Stomach smooth muscle (tissue), 2 donors: ENCODE measurements at regions not wholly inside any gene's neighbourhood (a gene's known extent, or its start where the extent isn't known, plus 50 kb on each side); places are given as distances from the start of the nearest gene placed in this dataset.

Experiments used
- H3K27ac ChIP-seq: one replicate; pipeline ENCODE4 v1.7.0; 2013; ENCODE audit warnings: mild to moderate bottlenecking, low read length, inconsistent platforms
- H3K27me3 ChIP-seq, 2 donors: one replicate each; pipeline ENCODE4 v1.7.0; 2013; ENCODE audit warnings: low read length in 2 of 2; ENCODE audit not compliant: insufficient read depth in 2 of 2, control insufficient read depth in 1 of 2
- H3K36me3 ChIP-seq, 2 donors: one replicate each; pipeline ENCODE4 v1.7.0; 2013; ENCODE audit warnings: low read length in 2 of 2; ENCODE audit not compliant: control insufficient read depth in 2 of 2, insufficient read depth in 2 of 2
- H3K4me1 ChIP-seq: one replicate; pipeline ENCODE4 v1.7.0; 2013; ENCODE audit warnings: low read length; ENCODE audit not compliant: control insufficient read depth, insufficient read depth
- H3K4me3 ChIP-seq, 2 donors: one replicate each; pipeline ENCODE4 v1.7.0; 2013; ENCODE audit warnings: low read length in 2 of 2
- H3K9ac ChIP-seq, 2 donors: one replicate each; pipeline ENCODE4 v1.7.0; 2013; ENCODE audit warnings: low read length in 2 of 2, mild to moderate bottlenecking in 1 of 2
- H3K9me3 ChIP-seq, 2 donors: one replicate each; pipeline ENCODE4 v1.7.0; 2013; ENCODE audit warnings: low read length in 2 of 2; ENCODE audit not compliant: control insufficient read depth in 2 of 2
- donor health status: healthy.
- donor health status: Pancreatic carcinoma.

DNA sequence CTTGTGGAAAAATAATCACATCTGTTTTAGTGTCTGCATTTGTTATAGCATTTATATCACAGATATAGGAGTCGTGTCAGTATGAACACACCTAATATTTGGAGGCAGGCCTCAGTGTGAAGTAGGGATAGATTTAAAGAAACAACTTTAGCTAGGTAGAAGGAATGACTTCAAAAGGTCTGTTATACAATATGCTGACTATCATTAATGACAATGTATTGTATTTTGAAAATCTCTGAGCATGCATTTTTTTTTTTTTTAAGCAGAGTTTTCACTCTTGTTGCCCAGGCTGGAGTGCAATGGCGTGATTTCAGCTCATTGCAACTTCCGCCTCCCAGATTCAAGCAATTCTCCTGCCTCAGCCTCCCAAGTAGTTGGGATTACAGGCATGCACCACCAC lies 248.3 kb downstream of the EN1 start:
- Histone ChIP-seq H3K9ac (no peak overlapping the region), H3K9me3 (peaks cover 0 to 6% of the 10 kb centered on the region in 2 donors), H3K27ac (no peak overlapping the region), H3K4me1 (no peaks in the 10 kb centered on the region), H3K36me3 (no peaks in the 10 kb centered on the region), H3K4me3 (no peak overlapping the region), H3K27me3 (no peaks in the 10 kb centered on the region)

DNA sequence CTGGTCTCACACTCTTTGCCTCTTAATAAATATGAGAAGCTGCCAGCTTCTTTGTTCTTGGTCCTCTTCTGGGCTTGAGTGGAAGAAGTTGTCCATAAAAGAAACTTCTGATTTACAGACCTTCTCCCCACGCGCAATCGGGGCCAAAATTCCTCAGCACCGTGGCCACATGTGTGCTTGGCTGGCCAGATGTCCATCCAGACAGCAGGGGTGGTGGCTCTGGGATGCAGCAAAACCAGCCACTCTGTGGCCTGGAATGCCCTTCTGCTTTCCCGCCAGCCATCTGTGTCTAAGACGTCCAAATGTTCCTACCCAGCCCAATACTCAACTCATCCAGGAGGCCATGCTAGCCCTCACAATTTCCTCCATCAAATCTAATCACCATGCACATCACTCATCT lies 250.8 kb downstream of the EN1 start:
- H3K36me3 ChIP-seq = no peaks in the 10 kb centered on the region

DNA sequence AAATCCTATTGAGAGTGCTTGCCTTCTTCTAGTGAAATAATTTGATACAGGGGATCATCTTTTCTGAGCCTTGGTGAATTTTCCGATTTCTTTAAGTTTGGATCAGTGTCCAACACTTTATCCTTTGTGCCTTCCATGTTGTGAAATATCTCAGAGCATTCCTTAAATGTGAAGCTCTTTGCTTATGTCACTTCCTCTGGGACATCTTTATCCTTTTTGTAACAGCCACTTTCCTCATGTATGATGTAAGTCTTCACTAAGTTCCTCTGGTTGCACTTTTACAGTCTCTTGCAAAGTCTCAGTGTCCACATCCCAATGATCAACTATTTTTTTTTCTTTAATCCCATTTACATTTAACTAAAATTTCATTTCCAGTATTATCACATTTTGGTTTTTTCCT lies 254.2 kb downstream of the EN1 start:
- no peak overlapping the region for H3K27ac ChIP-seq
- H3K9me3 ChIP-seq = peaks cover 0 to 3% of the 10 kb centered on the region in 2 donors
- no peak overlapping the region for H3K4me3 ChIP-seq
- H3K36me3 ChIP-seq = no peaks in the 10 kb centered on the region
- H3K4me1 ChIP-seq = no peaks in the 10 kb centered on the region
- H3K27me3 ChIP-seq = peaks cover 0 to 3% of the 10 kb centered on the region in 2 donors
- no peak overlapping the region for H3K9ac ChIP-seq

More for the DNA sequence above, 250.8 kb downstream of the EN1 start:
- Histone ChIP-seq H3K9me3 (peaks cover 0 to 6% of the 10 kb centered on the region in 2 donors), H3K27ac (no peak overlapping the region), H3K9ac (no peak overlapping the region), H3K4me1 (no peaks in the 10 kb centered on the region), H3K27me3 (no peaks in the 10 kb centered on the region), H3K4me3 (no peak overlapping the region)

DNA sequence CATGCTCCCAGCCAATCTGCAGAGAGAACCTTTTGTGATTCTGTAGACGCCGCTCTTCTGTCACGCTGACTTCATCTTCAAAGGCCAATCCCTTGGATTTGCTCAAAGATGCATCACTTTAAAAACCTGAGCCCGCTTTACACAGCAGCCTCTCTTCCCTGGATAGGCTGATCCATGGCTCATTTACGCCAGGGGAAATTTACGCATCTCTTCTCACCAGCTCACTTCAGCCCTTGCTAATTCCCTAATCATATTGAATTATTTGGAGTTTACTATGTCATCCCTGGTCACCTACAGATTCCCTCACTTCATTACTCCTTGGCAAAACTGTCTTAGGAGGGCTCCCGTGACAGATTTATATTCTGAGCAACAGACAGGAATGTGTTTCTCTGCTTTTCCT lies 256.2 kb downstream of the EN1 start:
- H3K9ac ChIP-seq = no peak overlapping the region
- H3K27ac ChIP-seq = no peak overlapping the region
- H3K4me1 ChIP-seq = no peaks in the 10 kb centered on the region
- no peaks in the 10 kb centered on the region for H3K36me3 ChIP-seq
- H3K27me3 ChIP-seq = peaks cover 0 to 3% of the 10 kb centered on the region in 2 donors
- no peaks in the 10 kb centered on the region for H3K9me3 ChIP-seq
- no peak overlapping the region for H3K4me3 ChIP-seq

DNA sequence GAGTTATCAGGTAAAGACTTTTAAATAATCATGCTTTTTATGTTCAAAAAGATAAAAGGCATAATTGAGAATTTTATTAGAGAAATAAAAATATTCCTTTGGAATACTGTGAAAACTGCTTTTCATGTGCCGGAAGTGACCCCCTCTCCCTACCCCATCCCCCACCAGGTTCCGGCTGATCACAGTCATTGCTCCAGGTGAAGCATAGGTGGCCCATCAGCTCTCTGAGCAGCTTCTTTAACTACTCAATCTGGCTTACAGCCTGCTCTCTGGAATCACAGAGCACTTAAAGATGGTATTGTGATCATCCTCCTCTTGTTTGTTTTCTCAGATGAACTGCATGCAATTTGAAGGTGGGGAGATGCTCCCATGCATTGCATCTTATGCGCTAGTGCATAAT lies 257.7 kb downstream of the EN1 start:
- peaks cover 0 to 3% of the 10 kb centered on the region in 2 donors for H3K27me3 ChIP-seq
- H3K9ac ChIP-seq = no peak overlapping the region
- H3K27ac ChIP-seq = no peak overlapping the region
- H3K4me3 ChIP-seq = no peak overlapping the region
- no peaks in the 10 kb centered on the region for H3K9me3 ChIP-seq
- H3K36me3 ChIP-seq = no peaks in the 10 kb centered on the region
- no peaks in the 10 kb centered on the region for H3K4me1 ChIP-seq

DNA sequence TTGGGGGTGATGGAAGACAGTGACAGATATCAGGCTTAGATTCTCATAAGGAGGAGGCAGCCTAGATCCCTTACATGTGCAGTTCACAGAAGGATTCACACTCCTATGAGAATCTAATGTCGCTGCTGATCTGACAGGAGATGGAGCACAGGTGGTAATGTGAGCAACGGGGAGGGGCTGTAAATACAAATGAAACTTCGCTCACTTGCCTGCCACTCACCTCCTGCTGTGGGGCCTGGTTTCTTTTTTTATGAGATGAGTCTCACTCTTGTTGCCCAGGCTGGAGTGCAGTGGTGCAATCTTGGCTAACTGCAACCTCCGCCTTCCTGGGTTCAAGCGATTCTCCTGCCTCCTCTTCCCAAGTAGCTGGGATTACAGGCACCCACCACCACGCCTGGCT lies 258.6 kb downstream of the EN1 start:
- peaks cover 0 to 3% of the 10 kb centered on the region in 2 donors for H3K27me3 ChIP-seq

DNA sequence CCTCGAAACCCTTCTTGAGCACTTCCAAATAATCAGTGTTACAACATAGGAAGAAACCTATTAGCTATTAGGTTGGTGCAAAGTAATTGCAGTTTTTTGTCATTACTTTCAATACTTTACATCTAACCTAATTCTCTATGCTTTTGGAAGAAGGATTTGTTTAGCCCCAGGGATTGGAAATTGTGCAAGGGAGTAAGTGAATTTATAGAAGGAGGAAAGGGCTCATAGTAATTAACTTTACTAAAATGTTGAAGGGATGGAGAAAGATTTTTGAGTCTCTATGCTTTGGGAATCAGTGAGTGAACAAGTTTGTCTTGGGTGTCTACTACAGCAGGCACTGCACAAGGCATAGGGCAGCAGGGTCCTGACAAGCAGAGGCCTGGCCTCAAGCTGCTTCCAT lies 261.1 kb downstream of the EN1 start:
- Histone ChIP-seq H3K4me3 (no peak overlapping the region), H3K27me3 (peaks cover 0 to 9% of the 10 kb centered on the region in 2 donors), H3K9ac (no peak overlapping the region), H3K36me3 (no peaks in the 10 kb centered on the region), H3K27ac (no peak overlapping the region), H3K9me3 (no peaks in the 10 kb centered on the region), H3K4me1 (no peaks in the 10 kb centered on the region)

More for the DNA sequence above, 258.6 kb downstream of the EN1 start:
- no peaks in the 10 kb centered on the region for H3K36me3 ChIP-seq
- H3K27ac ChIP-seq = no peak overlapping the region
- no peaks in the 10 kb centered on the region for H3K9me3 ChIP-seq
- no peak overlapping the region for H3K9ac ChIP-seq
- no peak overlapping the region for H3K4me3 ChIP-seq
- H3K4me1 ChIP-seq = no peaks in the 10 kb centered on the region

DNA sequence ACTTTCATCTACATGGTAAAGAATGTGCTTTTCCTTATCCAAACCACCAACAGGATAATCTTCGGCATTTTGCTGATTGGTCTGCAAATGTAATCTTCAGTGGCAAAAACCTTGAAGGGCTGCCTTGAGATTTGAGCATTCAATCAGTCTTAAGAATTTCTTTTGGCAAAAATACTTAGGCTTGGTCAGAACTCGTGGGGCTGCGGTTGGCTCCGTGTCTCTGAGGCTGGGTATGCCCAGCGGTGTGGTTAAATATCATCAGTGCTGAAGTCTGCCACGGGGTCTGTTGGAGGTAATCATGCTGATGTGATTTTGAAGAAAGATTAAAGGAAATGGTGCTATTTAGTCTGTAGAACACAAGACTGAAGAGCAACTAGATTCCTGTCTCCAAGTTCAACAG lies 262.6 kb downstream of the EN1 start:
- no peak overlapping the region for H3K9ac ChIP-seq
- no peak overlapping the region for H3K4me3 ChIP-seq
- H3K27ac ChIP-seq = no peak overlapping the region
- no peaks in the 10 kb centered on the region for H3K36me3 ChIP-seq
- no peaks in the 10 kb centered on the region for H3K9me3 ChIP-seq
- H3K4me1 ChIP-seq = no peaks in the 10 kb centered on the region
- peaks cover 0 to 7% of the 10 kb centered on the region in 2 donors for H3K27me3 ChIP-seq

DNA sequence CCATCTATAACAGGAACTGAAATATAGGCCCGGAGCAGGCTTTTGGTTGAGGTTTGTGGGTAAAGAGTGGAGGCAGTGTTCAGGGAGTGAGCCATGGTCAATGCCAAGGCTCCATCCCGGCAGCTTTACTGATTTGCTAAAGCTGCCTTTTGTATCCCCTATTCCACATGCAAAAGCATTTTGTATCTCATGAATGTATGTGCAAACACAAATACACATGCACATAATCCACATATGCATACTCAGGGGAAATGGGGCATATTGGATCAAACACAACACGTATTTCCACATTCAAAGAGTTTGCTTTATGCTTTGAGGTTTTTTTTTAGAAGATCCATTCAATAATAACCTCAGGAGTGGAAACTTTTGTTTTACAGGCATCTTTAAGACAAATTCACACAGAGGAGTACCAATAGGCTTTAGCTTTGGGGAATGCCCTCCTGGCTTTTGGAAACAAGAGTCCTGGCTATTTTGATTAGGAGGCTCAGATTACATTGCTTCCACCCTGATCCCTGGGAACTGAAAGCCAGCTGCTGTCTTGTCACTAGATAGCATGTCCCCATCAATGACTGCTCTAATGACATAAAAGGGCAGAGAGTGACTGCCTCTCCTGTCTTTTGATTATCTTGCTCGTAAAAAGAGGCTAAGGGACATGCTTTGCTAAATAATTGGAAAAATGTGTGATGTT lies 263.2 kb downstream of the EN1 start:
- no peaks in the 10 kb centered on the region for H3K9me3 ChIP-seq
- H3K36me3 ChIP-seq = no peaks in the 10 kb centered on the region
- peaks cover 0 to 5% of the 10 kb centered on the region in 2 donors for H3K27me3 ChIP-seq
- H3K4me1 ChIP-seq = no peaks in the 10 kb centered on the region
- H3K27ac ChIP-seq = no peak overlapping the region
- H3K9ac ChIP-seq = no peak overlapping the region
- H3K4me3 ChIP-seq = no peak overlapping the region

DNA sequence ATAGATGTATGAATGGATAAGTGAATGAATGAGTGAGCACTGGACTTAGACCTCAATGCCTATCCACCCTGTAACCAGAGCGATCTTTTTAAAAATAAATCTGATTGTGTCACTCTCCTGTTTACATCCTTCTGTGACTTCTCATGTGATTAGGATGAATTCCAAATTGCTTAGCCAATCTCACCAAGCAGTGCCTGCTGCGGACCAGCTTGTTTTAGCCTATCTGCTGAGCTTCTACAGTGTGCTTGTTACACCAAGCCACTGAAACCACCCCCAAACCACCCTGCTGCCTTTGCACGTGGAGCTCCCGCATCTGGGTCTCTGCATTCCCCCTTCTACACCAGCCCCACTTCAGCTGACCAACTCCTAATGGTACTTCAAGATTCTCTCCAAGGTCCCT lies 265.4 kb downstream of the EN1 start:
- Histone ChIP-seq H3K36me3 (no peaks in the 10 kb centered on the region), H3K9ac (no peak overlapping the region), H3K4me3 (no peak overlapping the region), H3K9me3 (no peaks in the 10 kb centered on the region), H3K4me1 (no peaks in the 10 kb centered on the region), H3K27me3 (peaks cover 0 to 5% of the 10 kb centered on the region in 2 donors), H3K27ac (no peak overlapping the region)

DNA sequence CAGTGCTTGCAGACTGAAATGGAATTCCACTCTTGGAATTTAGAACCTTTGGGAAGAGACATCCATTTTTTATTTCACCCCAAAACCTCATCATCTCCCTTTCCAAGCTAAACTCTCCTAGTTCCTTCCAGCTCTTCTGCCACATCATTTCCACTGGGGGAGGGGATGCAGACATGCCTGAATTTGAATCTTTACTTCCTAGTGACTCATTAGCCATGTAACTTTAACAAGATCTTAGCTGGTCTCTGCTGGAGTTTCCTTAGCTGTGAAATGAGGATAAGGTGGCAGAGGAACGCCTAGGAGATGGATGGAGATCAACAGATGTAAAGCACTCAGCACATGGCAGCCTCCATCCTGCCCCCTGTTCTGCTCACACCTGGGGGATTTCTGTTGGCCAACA lies 266.8 kb downstream of the EN1 start:
- Histone ChIP-seq H3K27me3 (peaks cover 0 to 5% of the 10 kb centered on the region in 2 donors), H3K4me1 (no peaks in the 10 kb centered on the region), H3K4me3 (no peak overlapping the region), H3K36me3 (no peaks in the 10 kb centered on the region), H3K27ac (no peak overlapping the region), H3K9ac (no peak overlapping the region), H3K9me3 (no peaks in the 10 kb centered on the region)
